Gastrocnemius medialis (tissue), 4 donors: ENCODE measurements at regions not wholly inside any gene's neighbourhood (a gene's known extent, or its start where the extent isn't known, plus 50 kb on each side); places are given as distances from the start of the nearest gene placed in this dataset.
"Not testable (repeated sequence)": the region's sequence is repeated elsewhere in the genome, so short reads cannot be mapped to it uniquely, and the experiment has no call there.

Experiments used
- ATAC-seq, 2 donors: fragments of 150-250 bp; one replicate each; pipeline ENCODE4 v1.9.1; 2016
- DNase-seq, 2 donors: peaks; one replicate each; pipeline ENCODE4 v3.0.0-alpha.2; 2019
- H3K27ac ChIP-seq, 4 donors: fragments of 200-600 bp; sonication (generic); 1 replicate in 1 of 4; 2 replicates in 3 of 4; pipeline ENCODE4 v1.5.1; 2016 to 2018; ENCODE audit warnings: mild to moderate bottlenecking in 2 of 4, moderate library complexity in 1 of 4
- H3K27me3 ChIP-seq, 3 donors: fragments of 200-600 bp; sonication (generic) in 2 of 3; 1 replicate in 1 of 3; 2 replicates in 2 of 3; pipeline versions ENCODE4 v1.5.1 to v1.6.0; 2016 to 2019; ENCODE audit warnings: mild to moderate bottlenecking in 1 of 3, moderate library complexity in 1 of 3
- H3K36me3 ChIP-seq, 2 donors: fragments of 200-600 bp; sonication (generic) in 1 of 2; one replicate each; pipeline ENCODE4 v1.5.1; 2017 to 2018
- H3K4me1 ChIP-seq, 2 donors: fragments of 200-600 bp; sonication (generic) in 1 of 2; one replicate each; pipeline ENCODE4 v1.5.1; 2016 to 2017; ENCODE audit warnings: mild to moderate bottlenecking in 2 of 2
- H3K4me3 ChIP-seq, 4 donors: fragments of 200-600 bp; sonication (generic) in 3 of 4; 1 replicate in 1 of 4; 2 replicates in 3 of 4; pipeline ENCODE4 v1.5.1; 2016 to 2019; ENCODE audit warnings: mild to moderate bottlenecking in 2 of 4
- H3K9me3 ChIP-seq, 3 donors: fragments of 200-600 bp; sonication (generic) in 2 of 3; 1 replicate in 1 of 3; 2 replicates in 2 of 3; pipeline ENCODE4 v1.5.1; 2016 to 2019
- CTCF ChIP-seq, 5 experiments: fragments of 450-650 bp in 3 of 5; fragments of 200-600 bp in 2 of 5; sonication (generic) in 2 of 5; IDR thresholded peaks in 4 of 5; conservative IDR thresholded peaks in 1 of 5; 1 replicate in 4 of 5; 2 replicates in 1 of 5; pipeline ENCODE4 v1.5.1; 2016 to 2019; ENCODE audit warnings: antibody characterized with exemption in 5 of 5, mild to moderate bottlenecking in 3 of 5, moderate library complexity in 3 of 5
- POLR2A ChIP-seq, 2 donors: fragments of 450-650 bp; IDR thresholded peaks; one replicate each; pipeline ENCODE4 v1.6.1; 2017; ENCODE audit warnings: antibody characterized with exemption in 2 of 2, mild to moderate bottlenecking in 2 of 2, moderate library complexity in 2 of 2
- in situ Hi-C, 4 donors: fragments of 200-750 bp; cut with MboI; loops; one replicate each; pipeline versions ENCODE4 v1.15.0 to v1.8.0; 2017; ENCODE audit warnings: low sequenced_read_pairs in 4 of 4
- intact Hi-C: fragments of 100-400 bp; cut with DNase I; formaldehyde crosslinking; loops from one replicate; pipeline ENCODE4 v1.15.1; 2023; ENCODE audit warnings: low total_unique reads

- ATAC-seq, result no peak
- H3K36me3 ChIP-seq, result no peaks in the 10 kb centered on the region
- TF ChIP-seq CTCF (IDR thresholded peaks at IDR 0.05 in 4 of 5, conservative IDR thresholded peaks at IDR 0.05 in 1 of 5) (no peak), POLR2A (IDR thresholded peaks at IDR 0.05) (no peak)
- H3K27ac ChIP-seq, result no peak overlapping the region
- H3K4me3 ChIP-seq, result no peak overlapping the region
- in situ Hi-C loops (no loop called here), intact Hi-C loops (no loop called here)
- no peaks in the 10 kb centered on the region for H3K9me3 ChIP-seq
- no peak for DNase-seq
- H3K27me3 ChIP-seq, result peaks cover 15 to 28% (median 21%) of the 10 kb centered on the region in 3 donors
- no peaks in the 10 kb centered on the region for H3K4me1 ChIP-seq
Observed at GRCh38 chr20:63135411-63135810, 80.5 kb downstream of the YTHDF1 start.

- intact Hi-C loops, H3K27ac ChIP-seq, H3K4me1 ChIP-seq, ATAC-seq, H3K9me3 ChIP-seq, H3K4me3 ChIP-seq, in situ Hi-C loops, H3K36me3 ChIP-seq, DNase-seq: not testable (repeated sequence)
- H3K27me3 ChIP-seq, result peaks cover 19 to 33% (median 23%) of the 10 kb centered on the region in 3 donors
Observed at GRCh38 chr20:63134711-63135361, 81.1 kb downstream of the YTHDF1 start.

GRCh38 chr20:63134201-63134612 lies 81.7 kb downstream of the YTHDF1 start:
- Histone ChIP-seq H3K4me3 (no peak overlapping the region), H3K27ac (no peak overlapping the region), H3K9me3 (no peaks in the 10 kb centered on the region), H3K4me1 (no peaks in the 10 kb centered on the region), H3K27me3 (peaks cover 25 to 38% (median 29%) of the 10 kb centered on the region in 3 donors), H3K36me3 (no peaks in the 10 kb centered on the region)
- intact Hi-C loops, result no loop called here
- in situ Hi-C loops, result no loop called here
- ATAC-seq (no peak), DNase-seq (no peak)
- TF ChIP-seq POLR2A (IDR thresholded peaks at IDR 0.05), result no peak
- no peak for TF ChIP-seq CTCF (IDR thresholded peaks at IDR 0.05 in 4 of 5, conservative IDR thresholded peaks at IDR 0.05 in 1 of 5)

GRCh38 chr20:63133481-63134091 lies 82.3 kb downstream of the YTHDF1 start:
- H3K9me3 ChIP-seq, result no peaks in the 10 kb centered on the region
- no peak overlapping the region for H3K4me3 ChIP-seq
- intact Hi-C loops (no loop called here), in situ Hi-C loops (no loop called here)
- H3K36me3 ChIP-seq, result no peaks in the 10 kb centered on the region
- ATAC-seq, result no peak
- peaks cover 24 to 44% (median 32%) of the 10 kb centered on the region in 3 donors for H3K27me3 ChIP-seq
- H3K27ac ChIP-seq, result no peak overlapping the region
- TF ChIP-seq CTCF (IDR thresholded peaks at IDR 0.05 in 4 of 5, conservative IDR thresholded peaks at IDR 0.05 in 1 of 5) (no peak), POLR2A (IDR thresholded peaks at IDR 0.05) (no peak)
- no peak for DNase-seq
- H3K4me1 ChIP-seq, result no peaks in the 10 kb centered on the region

- no peak for TF ChIP-seq POLR2A (IDR thresholded peaks at IDR 0.05)
- TF ChIP-seq CTCF (IDR thresholded peaks at IDR 0.05 in 4 of 5, conservative IDR thresholded peaks at IDR 0.05 in 1 of 5), result no peak
- no peaks in the 10 kb centered on the region for H3K4me1 ChIP-seq
- no peaks in the 10 kb centered on the region for H3K9me3 ChIP-seq
- no peak overlapping the region for H3K4me3 ChIP-seq
- H3K27me3 ChIP-seq, result peaks cover 23 to 49% (median 32%) of the 10 kb centered on the region in 3 donors
- intact Hi-C loops (no loop called here), in situ Hi-C loops (no loop called here)
- DNase-seq (no peak), ATAC-seq (no peak)
- H3K36me3 ChIP-seq, result no peaks in the 10 kb centered on the region
- H3K27ac ChIP-seq, result no peak overlapping the region
Observed at GRCh38 chr20:63132715-63133471, 83.0 kb downstream of the YTHDF1 start.
